GM15510 (cell line): ENCODE measurements at regions not wholly inside any gene's neighbourhood (a gene's known extent, or its start where the extent isn't known, plus 50 kb on each side); places are given as distances from the start of the nearest gene placed in this dataset.

Experiments
- POLR2A ChIP-seq: IDR thresholded peaks from 3 replicates; pipeline ENCODE4 v1.6.1; 2011; ENCODE audit warnings: borderline replicate concordance; ENCODE audit not compliant: insufficient read length; ENCODE audit errors: extremely low read depth

GRCh38 chr13:33434676-33435075, 149.1 kb upstream of the STARD13 start:
- TF ChIP-seq POLR2A, result no peak

- no peak for TF ChIP-seq POLR2A
Observed at GRCh38 chr13:33435207-33435606, 149.7 kb upstream of the STARD13 start.

- TF ChIP-seq POLR2A, result no peak
Observed at GRCh38 chr13:33438918-33439317, 153.4 kb upstream of the STARD13 start.

- TF ChIP-seq POLR2A, result no peak
Observed at GRCh38 chr13:33441015-33441414, 155.5 kb upstream of the STARD13 start.

- no peak for TF ChIP-seq POLR2A
Observed at GRCh38 chr13:33445024-33445423, 159.5 kb upstream of the STARD13 start.

- TF ChIP-seq POLR2A, result no peak
Observed at GRCh38 chr13:33445476-33445875, 159.9 kb upstream of the STARD13 start.

- no peak for TF ChIP-seq POLR2A
Observed at GRCh38 chr13:33446821-33447725, 161.5 kb upstream of the STARD13 start.

- no peak for TF ChIP-seq POLR2A
Observed at GRCh38 chr13:33448889-33449288, 163.3 kb upstream of the STARD13 start.

- no peak for TF ChIP-seq POLR2A
Observed at GRCh38 chr13:33450956-33451709, 165.6 kb upstream of the STARD13 start.

GRCh38 chr13:33452873-33453517, 167.4 kb upstream of the STARD13 start:
- TF ChIP-seq POLR2A, result no peak

- no peak for TF ChIP-seq POLR2A
Observed at GRCh38 chr13:33453936-33454335, 168.4 kb upstream of the STARD13 start.

- no peak for TF ChIP-seq POLR2A
Observed at GRCh38 chr13:33454844-33455705, 169.5 kb upstream of the STARD13 start.

- TF ChIP-seq POLR2A, result no peak
Observed at GRCh38 chr13:33459702-33460101, 174.1 kb upstream of the STARD13 start.

GRCh38 chr13:33462109-33462508, 176.6 kb upstream of the STARD13 start:
- TF ChIP-seq POLR2A, result no peak
